ENCODE measurements at regions not wholly inside any gene's neighbourhood (a gene's known extent, or its start where the extent isn't known, plus 50 kb on each side); places are given as distances from the start of the nearest gene placed in this dataset.
"Not testable (repeated sequence)": the region's sequence is repeated elsewhere in the genome, so short reads cannot be mapped to it uniquely, and the experiment has no call there.

DNA sequence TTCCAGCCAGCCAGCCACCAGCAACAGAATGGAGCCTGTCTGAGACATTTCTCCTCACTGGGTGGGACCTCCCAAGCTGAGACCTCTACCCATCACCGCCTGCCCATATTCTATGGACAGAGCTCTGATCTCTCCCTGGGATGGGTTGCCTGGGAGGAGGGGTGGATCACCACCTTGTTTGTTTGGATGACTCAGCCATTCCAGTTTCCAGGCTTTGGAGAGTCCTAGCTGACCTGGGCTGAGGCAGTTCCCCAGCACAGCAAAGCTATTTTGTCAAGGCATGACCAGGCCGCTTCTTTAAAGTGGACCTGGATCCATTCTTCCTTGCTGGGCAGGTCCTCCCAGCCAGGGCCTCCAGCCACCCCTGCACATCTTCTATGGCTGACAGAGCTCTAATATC lies 982.3 kb downstream of the DNAJB9 start:
- no peaks in the 10 kb centered on the region for H3K4me1 ChIP-seq
- no peaks in the 10 kb centered on the region for H3K36me3 ChIP-seq (ENCODE audit: control insufficient read depth, insufficient read depth, low read length)
- H3K27me3 ChIP-seq (ENCODE audit: control insufficient read depth, insufficient read depth, low read length) = no peaks in the 10 kb centered on the region
- no peaks in the 10 kb centered on the region for H3K9me3 ChIP-seq (ENCODE audit: control insufficient read depth, low read length)
- H3K79me2 ChIP-seq = no peaks in the 10 kb centered on the region
- TF ChIP-seq CTCF (IDR thresholded peaks at IDR 0.05) = no peak
- no peak overlapping the region for H3K27ac ChIP-seq
- no peak overlapping the region for H3K4me2 ChIP-seq (ENCODE audit: low read length)
- no peak overlapping the region for H3K9ac ChIP-seq
- H2AFZ ChIP-seq = no peak overlapping the region
- H3K4me3 ChIP-seq (ENCODE audit: low read depth, low read length) = no peak overlapping the region

- Histone ChIP-seq H3K79me2 (no peaks in the 10 kb centered on the region), H3K4me2 (ENCODE audit: low read length) (no peak overlapping the region), H3K9me3 (ENCODE audit: control insufficient read depth, low read length) (no peaks in the 10 kb centered on the region), H3K9ac (no peak overlapping the region), H3K27ac (no peak overlapping the region), H3K4me3 (ENCODE audit: low read depth, low read length) (no peak overlapping the region), H3K27me3 (ENCODE audit: control insufficient read depth, insufficient read depth, low read length) (no peaks in the 10 kb centered on the region), H3K36me3 (ENCODE audit: control insufficient read depth, insufficient read depth, low read length) (no peaks in the 10 kb centered on the region), H2AFZ (no peak overlapping the region), H3K4me1 (no peaks in the 10 kb centered on the region)
- no peak for TF ChIP-seq CTCF (IDR thresholded peaks at IDR 0.05)
Measured at GRCh38 chr7:109577265-109577664, 1007.6 kb downstream of the DNAJB9 start.

DNA sequence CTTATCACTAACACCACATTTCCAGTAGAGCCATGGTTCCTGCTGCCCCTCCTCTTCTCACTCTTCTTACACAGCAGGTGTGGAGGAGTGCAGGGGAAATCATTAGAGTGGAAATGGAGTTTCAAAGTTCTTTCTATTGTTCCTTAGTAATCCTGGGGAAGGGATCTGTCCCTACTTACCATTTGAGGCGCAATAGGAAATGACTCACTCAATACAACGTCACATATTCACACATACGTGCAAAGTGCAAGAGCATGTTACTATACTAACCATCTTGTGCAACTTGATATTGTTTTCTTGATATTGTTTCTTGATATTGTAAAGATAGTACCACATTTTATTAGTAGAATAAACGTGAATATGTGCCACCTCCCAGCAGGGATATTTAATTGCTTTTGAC lies 1010.2 kb downstream of the DNAJB9 start:
- no peaks in the 10 kb centered on the region for H3K9me3 ChIP-seq (ENCODE audit: control insufficient read depth, low read length)
- H2AFZ ChIP-seq = no peak overlapping the region
- H3K79me2 ChIP-seq = no peaks in the 10 kb centered on the region
- H3K27ac ChIP-seq = no peak overlapping the region
- no peaks in the 10 kb centered on the region for H3K36me3 ChIP-seq (ENCODE audit: control insufficient read depth, insufficient read depth, low read length)
- H3K4me1 ChIP-seq = no peaks in the 10 kb centered on the region
- no peak overlapping the region for H3K4me2 ChIP-seq (ENCODE audit: low read length)
- no peaks in the 10 kb centered on the region for H3K27me3 ChIP-seq (ENCODE audit: control insufficient read depth, insufficient read depth, low read length)
- H3K4me3 ChIP-seq (ENCODE audit: low read depth, low read length) = no peak overlapping the region
- TF ChIP-seq CTCF (IDR thresholded peaks at IDR 0.05) = no peak
- no peak overlapping the region for H3K9ac ChIP-seq

- Histone ChIP-seq H3K27me3 (ENCODE audit: control insufficient read depth, insufficient read depth, low read length) (no peaks in the 10 kb centered on the region), H3K27ac (no peak overlapping the region), H2AFZ (no peak overlapping the region), H3K79me2 (no peaks in the 10 kb centered on the region), H3K4me2 (ENCODE audit: low read length) (no peak overlapping the region), H3K9me3 (ENCODE audit: control insufficient read depth, low read length) (no peaks in the 10 kb centered on the region), H3K4me1 (no peaks in the 10 kb centered on the region), H3K9ac (no peak overlapping the region), H3K36me3 (ENCODE audit: control insufficient read depth, insufficient read depth, low read length) (no peaks in the 10 kb centered on the region), H3K4me3 (ENCODE audit: low read depth, low read length) (no peak overlapping the region)
- TF ChIP-seq CTCF (IDR thresholded peaks at IDR 0.05) = no peak
Measured at GRCh38 chr7:109582211-109582610, 1012.5 kb downstream of the DNAJB9 start.

DNA sequence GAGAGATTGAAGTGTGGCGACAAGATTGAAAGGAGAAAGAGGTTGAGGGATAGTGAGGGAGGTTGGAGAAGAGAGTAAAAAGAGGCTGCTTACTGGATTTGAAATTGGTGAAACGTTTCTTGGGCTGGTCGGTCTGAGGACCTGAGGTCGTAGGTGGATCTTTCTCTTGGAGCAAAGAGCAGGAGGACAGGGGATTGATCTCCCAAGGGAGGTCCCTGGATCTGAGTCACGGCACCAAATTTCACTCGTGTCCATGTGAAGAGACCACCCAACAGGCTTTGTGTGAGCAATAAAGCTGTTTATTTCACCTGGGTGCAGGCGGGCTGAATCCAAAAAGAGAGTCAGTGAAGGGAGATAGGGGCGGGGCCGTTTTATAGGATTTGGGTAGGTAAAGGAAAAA lies 1027.3 kb downstream of the DNAJB9 start:
- H3K27me3 ChIP-seq (ENCODE audit: control insufficient read depth, insufficient read depth, low read length); H2AFZ ChIP-seq; H3K4me2 ChIP-seq (ENCODE audit: low read length); H3K36me3 ChIP-seq (ENCODE audit: control insufficient read depth, insufficient read depth, low read length); H3K9ac ChIP-seq; H3K27ac ChIP-seq; H3K79me2 ChIP-seq; H3K4me1 ChIP-seq; H3K4me3 ChIP-seq (ENCODE audit: low read depth, low read length); H3K9me3 ChIP-seq (ENCODE audit: control insufficient read depth, low read length): not testable (repeated sequence)
